Ovary (tissue), 3 donors: ENCODE measurements at regions not wholly inside any gene's neighbourhood (a gene's known extent, or its start where the extent isn't known, plus 50 kb on each side); places are given as distances from the start of the nearest gene placed in this dataset.

Experiments used
- EP300 ChIP-seq: sonication (generic); formaldehyde crosslinking; IDR thresholded peaks from one replicate; pipeline ENCODE4 v1.6.1; 2017; ENCODE audit warnings: antibody characterized with exemption
- POLR2A ChIP-seq: fragments of 450-650 bp; IDR thresholded peaks from one replicate; pipeline ENCODE4 v1.6.1; 2017; ENCODE audit warnings: antibody characterized with exemption, mild to moderate bottlenecking, moderate library complexity
- TF ChIP-seq, protein P1 (sequence below), 3 donors: fragments of 450-650 bp in 2 of 3; fragments of 200-600 bp in 1 of 3; IDR thresholded peaks; one replicate each; pipeline versions ENCODE4 v1.5.1 to v1.8.0; 2016 to 2022; ENCODE audit warnings: antibody characterized with exemption in 3 of 3, mild to moderate bottlenecking in 1 of 3
- donor health status: DM: no; HTN: no; CAD: no.

DNA sequence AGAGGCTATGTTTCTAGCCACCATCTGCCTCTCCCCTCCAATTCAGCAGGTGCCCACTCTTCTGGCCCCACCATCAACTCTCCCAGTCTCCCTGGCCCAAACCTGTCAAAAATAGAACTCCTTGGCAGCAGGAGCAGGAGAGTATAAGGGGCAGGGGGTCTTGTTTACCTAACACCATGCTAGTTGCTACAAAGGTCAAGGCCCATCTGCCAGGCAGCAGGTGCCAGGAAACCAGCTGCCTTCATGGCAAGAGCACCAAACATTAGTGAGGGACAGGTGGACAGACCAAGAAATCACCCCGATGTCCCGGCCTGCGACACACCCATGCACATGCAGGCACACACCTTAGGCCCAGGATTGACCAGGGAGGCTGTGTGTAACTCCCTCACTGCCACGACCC lies 387.9 kb downstream of the BUD13 start:
- TF ChIP-seq, protein P1, sequence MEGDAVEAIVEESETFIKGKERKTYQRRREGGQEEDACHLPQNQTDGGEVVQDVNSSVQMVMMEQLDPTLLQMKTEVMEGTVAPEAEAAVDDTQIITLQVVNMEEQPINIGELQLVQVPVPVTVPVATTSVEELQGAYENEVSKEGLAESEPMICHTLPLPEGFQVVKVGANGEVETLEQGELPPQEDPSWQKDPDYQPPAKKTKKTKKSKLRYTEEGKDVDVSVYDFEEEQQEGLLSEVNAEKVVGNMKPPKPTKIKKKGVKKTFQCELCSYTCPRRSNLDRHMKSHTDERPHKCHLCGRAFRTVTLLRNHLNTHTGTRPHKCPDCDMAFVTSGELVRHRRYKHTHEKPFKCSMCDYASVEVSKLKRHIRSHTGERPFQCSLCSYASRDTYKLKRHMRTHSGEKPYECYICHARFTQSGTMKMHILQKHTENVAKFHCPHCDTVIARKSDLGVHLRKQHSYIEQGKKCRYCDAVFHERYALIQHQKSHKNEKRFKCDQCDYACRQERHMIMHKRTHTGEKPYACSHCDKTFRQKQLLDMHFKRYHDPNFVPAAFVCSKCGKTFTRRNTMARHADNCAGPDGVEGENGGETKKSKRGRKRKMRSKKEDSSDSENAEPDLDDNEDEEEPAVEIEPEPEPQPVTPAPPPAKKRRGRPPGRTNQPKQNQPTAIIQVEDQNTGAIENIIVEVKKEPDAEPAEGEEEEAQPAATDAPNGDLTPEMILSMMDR (IDR thresholded peaks at IDR 0.05): no peak
- TF ChIP-seq EP300 (no peak), POLR2A (no peak)
